SK-N-SH treated with all-trans-retinoic acid at 6 μM for 48 hours (cell line): ENCODE measurements at regions not wholly inside any gene's neighbourhood (a gene's known extent, or its start where the extent isn't known, plus 50 kb on each side); places are given as distances from the start of the nearest gene placed in this dataset.

ENCODE experiments used
- ATAC-seq: fragments of 200-7000 bp; cut with Tn5 transposase; 3 replicates; pipeline ENCODE4 v1.9.1; 2020; ENCODE audit warnings: mild to moderate bottlenecking, moderate library complexity
- ARNTL ChIP-seq: fragments of 450-650 bp; formaldehyde crosslinking; IDR thresholded peaks from 2 replicates; pipeline ENCODE4 v1.5.0; 2020; ENCODE audit warnings: low read depth, mild to moderate bottlenecking, moderate library complexity, borderline replicate concordance
- BACH2 ChIP-seq: fragments of 250-450 bp; sonication (Bioruptor Pico); IDR thresholded peaks from 2 replicates; pipeline ENCODE4 v1.9.0; 2021; ENCODE audit warnings: mild to moderate bottlenecking, borderline replicate concordance
- CSDC2 ChIP-seq: fragments of 250-450 bp; sonication (Bioruptor Pico); IDR thresholded peaks from 2 replicates; pipeline ENCODE4 v1.5.0; 2020; ENCODE audit warnings: mild to moderate bottlenecking, moderate library complexity
- GLIS3 ChIP-seq: fragments of 250-450 bp; sonication (Bioruptor Pico); IDR thresholded peaks from 2 replicates; pipeline ENCODE4 v1.5.0; 2020; ENCODE audit warnings: mild to moderate bottlenecking, moderate library complexity
- ISL1 ChIP-seq: fragments of 250-450 bp; sonication (Bioruptor Pico); IDR thresholded peaks from 2 replicates; pipeline ENCODE4 v2.1.2; 2022; ENCODE audit warnings: mild to moderate bottlenecking, moderate library complexity
- OSR1 ChIP-seq: fragments of 250-450 bp; sonication (Bioruptor Pico); IDR thresholded peaks from 2 replicates; pipeline ENCODE4 v1.8.0; 2022; ENCODE audit warnings: moderate library complexity, mild to moderate bottlenecking, inconsistent platforms
- PPARA ChIP-seq: fragments of 250-450 bp; sonication (Bioruptor Pico); IDR thresholded peaks from 2 replicates; pipeline ENCODE4 v1.5.0; 2020; ENCODE audit warnings: mild to moderate bottlenecking, borderline replicate concordance
- SNAI2 ChIP-seq: fragments of 250-450 bp; sonication (Bioruptor Pico); IDR thresholded peaks from 2 replicates; pipeline ENCODE4 v1.5.0; 2020; ENCODE audit warnings: mild to moderate bottlenecking, moderate library complexity
- TCF4 ChIP-seq: fragments of 250-450 bp; sonication (Bioruptor Pico); IDR thresholded peaks from 2 replicates; pipeline ENCODE4 v1.8.0; 2021; ENCODE audit warnings: mild to moderate bottlenecking, moderate library complexity, borderline replicate concordance
- TOX ChIP-seq: fragments of 250-450 bp; sonication (Bioruptor Pico); IDR thresholded peaks from 2 replicates; pipeline ENCODE4 v1.8.0; 2021; ENCODE audit warnings: mild to moderate bottlenecking, moderate library complexity, borderline replicate concordance
- ZC3H10 ChIP-seq: fragments of 250-450 bp; sonication (Bioruptor Pico); IDR thresholded peaks from 2 replicates; pipeline ENCODE4 v1.5.1; 2021; ENCODE audit warnings: mild to moderate bottlenecking, moderate library complexity
- ZFP3 ChIP-seq: fragments of 250-450 bp; sonication (Bioruptor Pico); IDR thresholded peaks from 2 replicates; pipeline ENCODE4 v1.5.0; 2020; ENCODE audit warnings: mild to moderate bottlenecking, moderate library complexity
- ZFP30 ChIP-seq: fragments of 450-650 bp; formaldehyde crosslinking; IDR thresholded peaks from 2 replicates; pipeline ENCODE4 v1.5.0; 2022; ENCODE audit warnings: mild to moderate bottlenecking, moderate library complexity
- ZNF565 ChIP-seq: fragments of 450-650 bp; formaldehyde crosslinking; conservative IDR thresholded peaks from 2 replicates; pipeline ENCODE4 v1.5.0; 2020; ENCODE audit warnings: low read depth, mild to moderate bottlenecking, moderate library complexity
- ZNF70 ChIP-seq: fragments of 450-650 bp; formaldehyde crosslinking; IDR thresholded peaks from 2 replicates; pipeline ENCODE4 v1.5.0; 2020; ENCODE audit warnings: mild to moderate bottlenecking, moderate library complexity
- ZNF8 ChIP-seq: fragments of 450-650 bp; formaldehyde crosslinking; IDR thresholded peaks from 2 replicates; pipeline ENCODE4 v1.5.0; 2020; ENCODE audit warnings: mild to moderate bottlenecking, moderate library complexity
- TF ChIP-seq, protein P1 (sequence below): fragments of 250-450 bp; sonication (Bioruptor Pico); IDR thresholded peaks from 2 replicates; pipeline ENCODE4 v1.5.0; 2020; ENCODE audit warnings: mild to moderate bottlenecking, moderate library complexity
- TF ChIP-seq, protein P2 (sequence below): fragments of 250-450 bp; sonication (Bioruptor Pico); IDR thresholded peaks from 2 replicates; pipeline ENCODE4 v1.5.1; 2021; ENCODE audit warnings: mild to moderate bottlenecking, moderate library complexity
- TF ChIP-seq, protein P3 (sequence below): fragments of 250-450 bp; sonication (Bioruptor Pico); IDR thresholded peaks from 2 replicates; pipeline ENCODE4 v1.8.0; 2020; ENCODE audit warnings: mild to moderate bottlenecking, moderate library complexity, borderline replicate concordance
- TF ChIP-seq, protein P4 (sequence below): fragments of 250-450 bp; sonication (Bioruptor Pico); IDR thresholded peaks from 2 replicates; pipeline ENCODE4 v1.5.1; 2020; ENCODE audit warnings: low read depth, mild to moderate bottlenecking, moderate library complexity

DNA sequence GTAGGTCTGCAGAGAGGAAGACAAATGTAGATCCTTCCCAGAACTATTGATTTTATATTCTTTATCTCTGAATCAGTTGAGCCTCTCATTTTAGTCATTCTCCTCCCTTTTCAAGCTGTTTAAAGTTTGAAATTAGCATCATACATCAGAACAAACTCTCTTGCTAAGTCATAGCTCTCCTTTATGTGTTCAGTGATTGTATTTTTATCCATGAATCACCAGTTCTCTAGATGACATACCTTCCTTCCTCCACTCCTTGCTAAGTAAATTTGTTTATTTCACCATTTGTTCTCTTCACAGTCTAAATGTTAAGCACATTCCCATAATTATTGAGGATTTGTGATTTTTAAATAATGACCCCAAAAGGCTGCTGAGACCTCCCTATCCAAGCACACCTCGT, 63.5 kb upstream of the RAPGEF4 start:
- ATAC-seq = no peak
- TF ChIP-seq BACH2 = no peak
- TF ChIP-seq TOX (CRISPR knock-in tag) = no peak
- no peak for TF ChIP-seq ZFP3
- TF ChIP-seq TCF4 (CRISPR knock-in tag) = no peak
- TF ChIP-seq, protein P1, sequence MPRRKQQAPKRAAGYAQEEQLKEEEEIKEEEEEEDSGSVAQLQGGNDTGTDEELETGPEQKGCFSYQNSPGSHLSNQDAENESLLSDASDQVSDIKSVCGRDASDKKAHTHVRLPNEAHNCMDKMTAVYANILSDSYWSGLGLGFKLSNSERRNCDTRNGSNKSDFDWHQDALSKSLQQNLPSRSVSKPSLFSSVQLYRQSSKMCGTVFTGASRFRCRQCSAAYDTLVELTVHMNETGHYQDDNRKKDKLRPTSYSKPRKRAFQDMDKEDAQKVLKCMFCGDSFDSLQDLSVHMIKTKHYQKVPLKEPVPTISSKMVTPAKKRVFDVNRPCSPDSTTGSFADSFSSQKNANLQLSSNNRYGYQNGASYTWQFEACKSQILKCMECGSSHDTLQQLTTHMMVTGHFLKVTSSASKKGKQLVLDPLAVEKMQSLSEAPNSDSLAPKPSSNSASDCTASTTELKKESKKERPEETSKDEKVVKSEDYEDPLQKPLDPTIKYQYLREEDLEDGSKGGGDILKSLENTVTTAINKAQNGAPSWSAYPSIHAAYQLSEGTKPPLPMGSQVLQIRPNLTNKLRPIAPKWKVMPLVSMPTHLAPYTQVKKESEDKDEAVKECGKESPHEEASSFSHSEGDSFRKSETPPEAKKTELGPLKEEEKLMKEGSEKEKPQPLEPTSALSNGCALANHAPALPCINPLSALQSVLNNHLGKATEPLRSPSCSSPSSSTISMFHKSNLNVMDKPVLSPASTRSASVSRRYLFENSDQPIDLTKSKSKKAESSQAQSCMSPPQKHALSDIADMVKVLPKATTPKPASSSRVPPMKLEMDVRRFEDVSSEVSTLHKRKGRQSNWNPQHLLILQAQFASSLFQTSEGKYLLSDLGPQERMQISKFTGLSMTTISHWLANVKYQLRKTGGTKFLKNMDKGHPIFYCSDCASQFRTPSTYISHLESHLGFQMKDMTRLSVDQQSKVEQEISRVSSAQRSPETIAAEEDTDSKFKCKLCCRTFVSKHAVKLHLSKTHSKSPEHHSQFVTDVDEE (CRISPR knock-in tag) = no peak
- no peak for TF ChIP-seq SNAI2
- TF ChIP-seq ZNF8 = no peak
- TF ChIP-seq, protein P2, sequence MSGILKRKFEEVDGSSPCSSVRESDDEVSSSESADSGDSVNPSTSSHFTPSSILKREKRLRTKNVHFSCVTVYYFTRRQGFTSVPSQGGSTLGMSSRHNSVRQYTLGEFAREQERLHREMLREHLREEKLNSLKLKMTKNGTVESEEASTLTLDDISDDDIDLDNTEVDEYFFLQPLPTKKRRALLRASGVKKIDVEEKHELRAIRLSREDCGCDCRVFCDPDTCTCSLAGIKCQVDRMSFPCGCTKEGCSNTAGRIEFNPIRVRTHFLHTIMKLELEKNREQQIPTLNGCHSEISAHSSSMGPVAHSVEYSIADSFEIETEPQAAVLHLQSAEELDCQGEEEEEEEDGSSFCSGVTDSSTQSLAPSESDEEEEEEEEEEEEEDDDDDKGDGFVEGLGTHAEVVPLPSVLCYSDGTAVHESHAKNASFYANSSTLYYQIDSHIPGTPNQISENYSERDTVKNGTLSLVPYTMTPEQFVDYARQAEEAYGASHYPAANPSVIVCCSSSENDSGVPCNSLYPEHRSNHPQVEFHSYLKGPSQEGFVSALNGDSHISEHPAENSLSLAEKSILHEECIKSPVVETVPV (CRISPR knock-in tag) = no peak
- no peak for TF ChIP-seq GLIS3

DNA sequence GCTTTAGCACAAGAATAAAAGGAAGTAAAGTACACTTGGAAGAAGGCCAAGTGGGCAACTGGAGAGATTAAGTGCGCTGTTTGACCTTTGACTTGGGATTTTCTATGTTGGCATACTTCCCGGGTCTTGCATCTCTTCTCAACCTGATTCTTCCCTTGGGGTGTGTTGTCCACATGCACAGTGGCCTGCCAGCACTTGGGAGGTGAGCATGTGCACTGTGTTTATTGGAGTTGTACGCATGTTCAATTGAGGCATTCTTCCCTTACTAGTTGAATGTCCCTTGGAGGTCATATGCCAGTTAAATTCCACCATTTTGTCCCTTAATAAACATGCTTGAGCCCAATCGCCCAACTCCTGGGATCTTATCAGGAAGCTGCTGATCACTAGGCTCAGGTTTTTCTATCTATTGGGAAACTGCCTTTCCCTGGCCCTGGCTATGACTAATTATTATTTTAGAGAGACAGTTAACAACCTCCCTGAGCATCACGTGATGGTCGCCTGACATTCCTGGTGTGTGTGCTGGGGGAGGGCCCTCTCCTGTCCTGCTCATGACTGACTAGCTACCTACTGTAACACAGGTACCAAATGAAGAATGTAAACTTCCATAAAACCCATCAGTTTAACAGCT, 62.5 kb upstream of the RAPGEF4 start:
- TF ChIP-seq, protein P3, sequence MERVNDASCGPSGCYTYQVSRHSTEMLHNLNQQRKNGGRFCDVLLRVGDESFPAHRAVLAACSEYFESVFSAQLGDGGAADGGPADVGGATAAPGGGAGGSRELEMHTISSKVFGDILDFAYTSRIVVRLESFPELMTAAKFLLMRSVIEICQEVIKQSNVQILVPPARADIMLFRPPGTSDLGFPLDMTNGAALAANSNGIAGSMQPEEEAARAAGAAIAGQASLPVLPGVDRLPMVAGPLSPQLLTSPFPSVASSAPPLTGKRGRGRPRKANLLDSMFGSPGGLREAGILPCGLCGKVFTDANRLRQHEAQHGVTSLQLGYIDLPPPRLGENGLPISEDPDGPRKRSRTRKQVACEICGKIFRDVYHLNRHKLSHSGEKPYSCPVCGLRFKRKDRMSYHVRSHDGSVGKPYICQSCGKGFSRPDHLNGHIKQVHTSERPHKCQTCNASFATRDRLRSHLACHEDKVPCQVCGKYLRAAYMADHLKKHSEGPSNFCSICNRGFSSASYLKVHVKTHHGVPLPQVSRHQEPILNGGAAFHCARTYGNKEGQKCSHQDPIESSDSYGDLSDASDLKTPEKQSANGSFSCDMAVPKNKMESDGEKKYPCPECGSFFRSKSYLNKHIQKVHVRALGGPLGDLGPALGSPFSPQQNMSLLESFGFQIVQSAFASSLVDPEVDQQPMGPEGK (CRISPR knock-in tag) = no peak
- TF ChIP-seq ZC3H10 (CRISPR knock-in tag) (no peak), BACH2 (no peak), TCF4 (CRISPR knock-in tag) (no peak), ISL1 (CRISPR knock-in tag) (no peak), ZNF565 (CRISPR knock-in tag) (no peak), ZNF70 (CRISPR knock-in tag) (no peak)
- TF ChIP-seq, protein P1 (CRISPR knock-in tag) = no peak
- ATAC-seq = no peak

DNA sequence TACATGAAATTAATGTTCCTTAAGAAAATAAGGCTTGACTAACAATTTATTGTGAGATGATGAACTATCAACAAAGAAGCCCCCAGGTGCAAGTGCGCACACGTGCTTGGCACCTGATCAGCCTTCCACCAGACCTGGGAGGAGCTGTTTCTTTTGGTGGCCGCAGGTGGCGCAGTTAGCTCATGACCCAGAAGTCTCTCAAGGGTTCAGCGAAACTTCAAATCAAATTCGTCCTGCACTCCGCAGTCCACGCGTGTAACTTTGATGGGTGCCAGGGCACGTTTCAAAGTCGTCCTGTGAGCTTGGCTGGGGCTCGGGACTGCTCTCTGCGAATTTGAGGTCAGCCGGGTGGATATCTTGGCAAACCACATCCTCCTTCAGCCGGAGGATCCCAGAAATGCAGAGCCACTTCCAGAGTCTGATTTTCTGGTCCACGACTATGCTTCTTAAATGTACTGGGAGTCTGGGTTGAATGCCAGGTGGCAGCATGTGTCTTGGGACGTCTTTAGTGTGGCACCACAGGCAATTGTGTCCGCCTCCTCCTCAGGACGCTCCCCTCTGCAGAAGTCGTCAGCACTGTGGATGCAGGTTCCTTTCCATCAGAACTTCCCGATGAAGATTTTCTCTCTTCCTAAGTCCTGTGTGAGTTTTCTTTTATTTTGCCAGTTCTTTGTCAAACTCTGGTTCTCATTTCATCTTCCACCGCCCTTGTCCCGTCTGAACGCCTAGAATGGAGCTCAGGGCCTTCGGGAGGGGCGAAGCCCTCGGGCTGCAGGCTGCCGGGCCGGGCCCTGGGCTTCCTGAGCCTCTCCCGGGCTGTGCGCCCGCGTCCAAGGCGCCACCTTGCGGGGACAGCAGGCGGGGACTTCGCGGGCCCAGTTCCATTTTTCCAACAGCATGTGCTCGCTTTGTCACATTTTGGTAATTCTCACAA, 61.3 kb upstream of the RAPGEF4 start:
- ATAC-seq = no peak
- TF ChIP-seq, protein P4, sequence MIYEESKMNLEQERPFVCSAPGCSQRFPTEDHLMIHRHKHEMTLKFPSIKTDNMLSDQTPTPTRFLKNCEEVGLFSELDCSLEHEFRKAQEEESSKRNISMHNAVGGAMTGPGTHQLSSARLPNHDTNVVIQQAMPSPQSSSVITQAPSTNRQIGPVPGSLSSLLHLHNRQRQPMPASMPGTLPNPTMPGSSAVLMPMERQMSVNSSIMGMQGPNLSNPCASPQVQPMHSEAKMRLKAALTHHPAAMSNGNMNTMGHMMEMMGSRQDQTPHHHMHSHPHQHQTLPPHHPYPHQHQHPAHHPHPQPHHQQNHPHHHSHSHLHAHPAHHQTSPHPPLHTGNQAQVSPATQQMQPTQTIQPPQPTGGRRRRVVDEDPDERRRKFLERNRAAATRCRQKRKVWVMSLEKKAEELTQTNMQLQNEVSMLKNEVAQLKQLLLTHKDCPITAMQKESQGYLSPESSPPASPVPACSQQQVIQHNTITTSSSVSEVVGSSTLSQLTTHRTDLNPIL (CRISPR knock-in tag) = no peak
- TF ChIP-seq OSR1 (CRISPR knock-in tag) = no peak
- no peak for TF ChIP-seq TOX (CRISPR knock-in tag)
- TF ChIP-seq ZNF565 (CRISPR knock-in tag) = no peak
- no peak for TF ChIP-seq ISL1 (CRISPR knock-in tag)
- TF ChIP-seq SNAI2 = no peak
- TF ChIP-seq PPARA (CRISPR knock-in tag) = no peak
- TF ChIP-seq, protein P3 (CRISPR knock-in tag) = no peak
- TF ChIP-seq TCF4 (CRISPR knock-in tag) = no peak
- TF ChIP-seq, protein P1 (CRISPR knock-in tag) = no peak
- TF ChIP-seq CSDC2 (CRISPR knock-in tag) = no peak
- TF ChIP-seq ZFP30 (CRISPR knock-in tag) = no peak
- TF ChIP-seq ZFP3 = no peak
- no peak for TF ChIP-seq ARNTL (CRISPR knock-in tag)
